Right lobe of liver (tissue), 4 donors: ENCODE measurements at regions not wholly inside any gene's neighbourhood (a gene's known extent, or its start where the extent isn't known, plus 50 kb on each side); places are given as distances from the start of the nearest gene placed in this dataset.

Source experiments
- POLR2A ChIP-seq: fragments of 450-650 bp; IDR thresholded peaks from one replicate; pipeline ENCODE4 v1.6.1; 2017; ENCODE audit warnings: antibody characterized with exemption, mild to moderate bottlenecking
- TF ChIP-seq, protein P1 (sequence below), 4 donors: fragments of 200-600 bp in 3 of 4; fragments of 450-650 bp in 1 of 4; IDR thresholded peaks; one replicate each; pipeline versions ENCODE4 v1.5.1 to v1.8.0; 2016 to 2022; ENCODE audit warnings: antibody characterized with exemption in 4 of 4, mild to moderate bottlenecking in 2 of 4
- donor health status: DM: no; HTN: no; CAD: no.
- donor health status: DM: no; HTN: no; CAD: no.
- donor health status: DM: no; HTN: yes; CAD: no.

DNA sequence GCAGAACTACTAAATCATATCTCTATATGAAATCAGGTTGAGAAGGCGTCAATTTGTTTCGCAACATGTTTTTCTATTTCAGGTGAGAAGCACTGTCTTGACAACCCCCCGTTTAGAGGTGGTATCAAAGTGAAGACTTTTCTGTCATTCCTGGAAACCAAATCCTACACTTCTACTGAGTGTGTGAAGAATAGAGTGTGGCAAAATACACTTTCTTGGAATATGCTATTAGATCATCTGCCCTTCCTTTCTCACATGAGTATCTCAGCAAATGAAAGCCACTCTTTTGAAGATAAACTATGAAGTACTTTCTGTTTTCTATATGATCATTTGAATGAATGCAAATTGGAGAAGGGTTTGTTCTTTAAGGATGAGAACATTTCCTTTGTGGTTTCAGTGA lies 174.0 kb upstream of the FMR1 start:
- TF ChIP-seq, protein P1, sequence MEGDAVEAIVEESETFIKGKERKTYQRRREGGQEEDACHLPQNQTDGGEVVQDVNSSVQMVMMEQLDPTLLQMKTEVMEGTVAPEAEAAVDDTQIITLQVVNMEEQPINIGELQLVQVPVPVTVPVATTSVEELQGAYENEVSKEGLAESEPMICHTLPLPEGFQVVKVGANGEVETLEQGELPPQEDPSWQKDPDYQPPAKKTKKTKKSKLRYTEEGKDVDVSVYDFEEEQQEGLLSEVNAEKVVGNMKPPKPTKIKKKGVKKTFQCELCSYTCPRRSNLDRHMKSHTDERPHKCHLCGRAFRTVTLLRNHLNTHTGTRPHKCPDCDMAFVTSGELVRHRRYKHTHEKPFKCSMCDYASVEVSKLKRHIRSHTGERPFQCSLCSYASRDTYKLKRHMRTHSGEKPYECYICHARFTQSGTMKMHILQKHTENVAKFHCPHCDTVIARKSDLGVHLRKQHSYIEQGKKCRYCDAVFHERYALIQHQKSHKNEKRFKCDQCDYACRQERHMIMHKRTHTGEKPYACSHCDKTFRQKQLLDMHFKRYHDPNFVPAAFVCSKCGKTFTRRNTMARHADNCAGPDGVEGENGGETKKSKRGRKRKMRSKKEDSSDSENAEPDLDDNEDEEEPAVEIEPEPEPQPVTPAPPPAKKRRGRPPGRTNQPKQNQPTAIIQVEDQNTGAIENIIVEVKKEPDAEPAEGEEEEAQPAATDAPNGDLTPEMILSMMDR (IDR thresholded peaks at IDR 0.05): no peak
- TF ChIP-seq POLR2A: no peak
